ENCODE measurements at regions not wholly inside any gene's neighbourhood (a gene's known extent, or its start where the extent isn't known, plus 50 kb on each side); places are given as distances from the start of the nearest gene placed in this dataset.

DNA sequence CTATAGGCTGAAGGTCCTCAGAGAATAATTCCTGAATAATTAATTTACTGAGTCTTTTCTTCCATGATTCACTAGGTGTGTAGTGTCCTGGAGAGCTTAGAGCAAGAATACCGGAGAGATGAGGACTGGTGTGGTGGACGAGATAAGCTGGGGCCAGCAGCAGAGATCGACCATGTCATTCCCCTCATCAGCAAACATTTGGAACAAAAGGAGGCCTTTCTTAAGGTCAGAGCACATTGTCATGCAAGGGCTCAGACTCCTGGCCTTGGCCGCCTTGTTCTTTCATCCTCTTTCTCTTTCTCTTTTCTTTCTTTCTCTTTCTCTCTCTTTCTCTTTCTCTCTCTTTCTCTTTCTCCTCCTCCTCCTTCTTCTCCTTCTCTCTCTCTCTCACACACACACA, 291.4 kb upstream of the UMPS start:
- TF ChIP-seq, protein P1, sequence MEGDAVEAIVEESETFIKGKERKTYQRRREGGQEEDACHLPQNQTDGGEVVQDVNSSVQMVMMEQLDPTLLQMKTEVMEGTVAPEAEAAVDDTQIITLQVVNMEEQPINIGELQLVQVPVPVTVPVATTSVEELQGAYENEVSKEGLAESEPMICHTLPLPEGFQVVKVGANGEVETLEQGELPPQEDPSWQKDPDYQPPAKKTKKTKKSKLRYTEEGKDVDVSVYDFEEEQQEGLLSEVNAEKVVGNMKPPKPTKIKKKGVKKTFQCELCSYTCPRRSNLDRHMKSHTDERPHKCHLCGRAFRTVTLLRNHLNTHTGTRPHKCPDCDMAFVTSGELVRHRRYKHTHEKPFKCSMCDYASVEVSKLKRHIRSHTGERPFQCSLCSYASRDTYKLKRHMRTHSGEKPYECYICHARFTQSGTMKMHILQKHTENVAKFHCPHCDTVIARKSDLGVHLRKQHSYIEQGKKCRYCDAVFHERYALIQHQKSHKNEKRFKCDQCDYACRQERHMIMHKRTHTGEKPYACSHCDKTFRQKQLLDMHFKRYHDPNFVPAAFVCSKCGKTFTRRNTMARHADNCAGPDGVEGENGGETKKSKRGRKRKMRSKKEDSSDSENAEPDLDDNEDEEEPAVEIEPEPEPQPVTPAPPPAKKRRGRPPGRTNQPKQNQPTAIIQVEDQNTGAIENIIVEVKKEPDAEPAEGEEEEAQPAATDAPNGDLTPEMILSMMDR (IDR thresholded peaks at IDR 0.05; ENCODE audit: extremely low read depth, missing control alignments) = no peak

DNA sequence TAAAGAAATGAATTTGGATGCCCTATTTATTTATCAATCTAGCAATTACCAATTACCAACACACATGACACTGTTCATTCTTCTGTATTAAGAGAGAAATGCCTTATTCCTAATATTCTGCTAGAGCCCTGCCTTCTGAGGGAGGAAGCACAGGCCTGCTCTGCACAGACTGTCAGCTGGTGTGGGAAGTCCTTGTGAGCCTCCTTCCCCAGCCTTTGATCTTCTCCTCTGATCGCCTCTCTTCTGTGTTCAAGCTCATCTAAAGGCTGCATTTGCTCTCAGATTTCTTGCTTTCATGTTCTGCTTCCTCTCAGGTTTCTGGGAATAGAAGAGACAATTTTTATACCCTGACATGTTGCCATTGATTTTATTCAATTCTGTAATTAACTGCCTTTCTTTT, 290.6 kb upstream of the UMPS start:
- no peak for DNase-seq (ENCODE audit: low spot score)
- TF ChIP-seq, protein P1 (IDR thresholded peaks at IDR 0.05; ENCODE audit: extremely low read depth, missing control alignments) = no peak

More for the DNA sequence above, 291.4 kb upstream of the UMPS start:
- no peak for DNase-seq (ENCODE audit: low spot score)

- TF ChIP-seq, protein P1 (IDR thresholded peaks at IDR 0.05; ENCODE audit: extremely low read depth, missing control alignments) = no peak
- no peak for DNase-seq (ENCODE audit: low spot score)
Measured at GRCh38 chr3:124441766-124442165, 288.5 kb upstream of the UMPS start.

- TF ChIP-seq, protein P1 (IDR thresholded peaks at IDR 0.05; ENCODE audit: extremely low read depth, missing control alignments) = no peak
- no peak for DNase-seq (ENCODE audit: low spot score)
Measured at GRCh38 chr3:124442463-124442862, 287.8 kb upstream of the UMPS start.

DNA sequence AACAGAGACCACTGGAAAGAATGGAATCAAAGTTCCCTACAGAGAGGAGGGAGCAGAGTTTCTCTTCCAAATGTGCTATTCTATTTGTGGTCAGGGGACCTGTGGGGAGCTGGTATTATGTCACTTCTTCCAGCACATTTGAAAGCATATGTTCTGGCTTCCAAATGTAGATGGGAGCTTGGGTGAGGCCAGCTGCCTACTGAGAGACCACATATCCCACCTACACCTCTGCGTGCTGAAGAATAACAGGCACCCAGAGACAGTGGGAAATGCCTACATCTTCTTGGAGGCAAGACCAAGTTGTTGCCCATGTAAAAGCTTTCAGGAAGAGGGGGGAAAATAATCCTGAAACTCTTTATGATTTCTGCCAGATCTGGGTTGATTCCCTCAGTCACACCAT, 286.8 kb upstream of the UMPS start:
- TF ChIP-seq, protein P1 (IDR thresholded peaks at IDR 0.05; ENCODE audit: extremely low read depth, missing control alignments) = no peak
- no peak for DNase-seq (ENCODE audit: low spot score)

- DNase-seq (ENCODE audit: low spot score) = no peak
- TF ChIP-seq, protein P1 (IDR thresholded peaks at IDR 0.05; ENCODE audit: extremely low read depth, missing control alignments) = no peak
Measured at GRCh38 chr3:124444075-124444474, 286.2 kb upstream of the UMPS start.

DNA sequence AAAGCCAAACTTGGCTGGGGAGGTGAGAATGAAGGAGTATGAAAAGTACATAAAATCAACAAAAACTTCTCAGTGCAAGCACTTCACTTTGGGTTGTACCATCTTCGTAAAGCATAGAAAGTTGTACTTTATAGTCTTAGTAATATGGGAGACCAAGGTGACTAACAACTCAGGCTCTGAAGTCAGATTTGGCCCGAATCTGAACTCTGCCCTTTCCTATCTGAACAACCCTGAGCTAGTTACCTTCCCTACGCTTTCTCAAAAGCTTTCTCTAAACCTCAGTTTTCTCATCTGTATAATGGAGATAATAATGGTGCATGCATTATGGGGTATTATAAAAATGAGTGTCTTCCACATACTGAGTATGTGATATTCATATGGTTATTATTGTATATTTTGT, 285.4 kb upstream of the UMPS start:
- TF ChIP-seq, protein P1 (IDR thresholded peaks at IDR 0.05; ENCODE audit: extremely low read depth, missing control alignments) = no peak
- no peak for DNase-seq (ENCODE audit: low spot score)
